ENCODE measurements at regions not wholly inside any gene's neighbourhood (a gene's known extent, or its start where the extent isn't known, plus 50 kb on each side); places are given as distances from the start of the nearest gene placed in this dataset.

GRCh38 chr14:81638656-81639280, 105.1 kb upstream of the SEL1L start:
- Mint-ChIP-seq H3K27me3 (peaks cover 7% of the 10 kb centered on the region), H3K4me1 (ENCODE audit: low read depth) (no peaks in the 10 kb centered on the region), H3K4me3 (no peak overlapping the region), H3K9me3 (no peaks in the 10 kb centered on the region), H3K36me3 (ENCODE audit: low read depth) (no peaks in the 10 kb centered on the region), H3K27ac (no peak overlapping the region)
- H3K36me3 ChIP-seq (ENCODE audit: insufficient read depth, low read length): no peaks in the 10 kb centered on the region
- H3K27ac ChIP-seq (ENCODE audit: low read depth in 1 of 2, low read length in 2 of 2): no peak overlapping the region
- no peaks in the 10 kb centered on the region for H3K9me3 ChIP-seq (ENCODE audit: control insufficient read depth in 1 of 2, insufficient read depth in 1 of 2, low read length in 2 of 2)
- ATAC-seq (ENCODE audit: poor library complexity): no peak
- no peak overlapping the region for H3K4me3 ChIP-seq (ENCODE audit: low read length)
- no peak for DNase-seq
- H3K4me1 ChIP-seq (ENCODE audit: insufficient read depth, low read length): no peaks in the 10 kb centered on the region
- no peaks in the 10 kb centered on the region for H3K27me3 ChIP-seq (ENCODE audit: control insufficient read depth in 1 of 2, insufficient read depth in 2 of 2, low read length in 2 of 2)
- intact Hi-C loops (cut with DNase I, micrococcal nuclease): no loop called here
- ChIA-PET POLR2A (no interaction called here), CTCF (no interaction called here)
- no peak for TF ChIP-seq CTCF (IDR thresholded peaks at IDR 0.05)

GRCh38 chr14:81653626-81654025, 120.0 kb upstream of the SEL1L start:
- H3K27me3 Mint-ChIP-seq: no peaks in the 10 kb centered on the region
- H3K4me1 Mint-ChIP-seq (ENCODE audit: low read depth): no peaks in the 10 kb centered on the region
- Histone ChIP-seq H3K27me3 (ENCODE audit: control insufficient read depth in 1 of 2, insufficient read depth in 2 of 2, low read length in 2 of 2) (no peaks in the 10 kb centered on the region), H3K9me3 (ENCODE audit: control insufficient read depth in 1 of 2, insufficient read depth in 1 of 2, low read length in 2 of 2) (peaks cover 0 to 7% of the 10 kb centered on the region in 2 experiments), H3K36me3 (ENCODE audit: insufficient read depth, low read length) (no peaks in the 10 kb centered on the region), H3K4me3 (ENCODE audit: low read length) (no peak overlapping the region), H3K27ac (ENCODE audit: low read depth in 1 of 2, low read length in 2 of 2) (no peak overlapping the region), H3K4me1 (ENCODE audit: insufficient read depth, low read length) (no peaks in the 10 kb centered on the region)
- no peak for ATAC-seq (ENCODE audit: poor library complexity)
- TF ChIP-seq CTCF (IDR thresholded peaks at IDR 0.05): no peak
- H3K4me3 Mint-ChIP-seq: no peak overlapping the region
- DNase-seq: no peak
- no peaks in the 10 kb centered on the region for H3K36me3 Mint-ChIP-seq (ENCODE audit: low read depth)
- POLR2A ChIA-PET: no interaction called here
- CTCF ChIA-PET: no interaction called here
- H3K27ac Mint-ChIP-seq: no peak overlapping the region
- H3K9me3 Mint-ChIP-seq: peaks cover 3% of the 10 kb centered on the region
- intact Hi-C loops (cut with DNase I, micrococcal nuclease): no loop called here

- Mint-ChIP-seq H3K4me3 (no peak overlapping the region), H3K4me1 (ENCODE audit: low read depth) (no peaks in the 10 kb centered on the region), H3K36me3 (ENCODE audit: low read depth) (no peaks in the 10 kb centered on the region), H3K27me3 (peaks cover 5% of the 10 kb centered on the region), H3K9me3 (peaks cover 3% of the 10 kb centered on the region), H3K27ac (no peak overlapping the region)
- Histone ChIP-seq H3K4me3 (ENCODE audit: low read length) (no peak overlapping the region), H3K27me3 (ENCODE audit: control insufficient read depth in 1 of 2, insufficient read depth in 2 of 2, low read length in 2 of 2) (no peaks in the 10 kb centered on the region), H3K9me3 (ENCODE audit: control insufficient read depth in 1 of 2, insufficient read depth in 1 of 2, low read length in 2 of 2) (peaks cover 0 to 7% of the 10 kb centered on the region in 2 experiments), H3K4me1 (ENCODE audit: insufficient read depth, low read length) (no peaks in the 10 kb centered on the region), H3K36me3 (ENCODE audit: insufficient read depth, low read length) (no peaks in the 10 kb centered on the region), H3K27ac (ENCODE audit: low read depth in 1 of 2, low read length in 2 of 2) (no peak overlapping the region)
- no peak for ATAC-seq (ENCODE audit: poor library complexity)
- DNase-seq: no peak
- intact Hi-C loops (cut with DNase I, micrococcal nuclease): no loop called here
- CTCF ChIA-PET: no interaction called here
- POLR2A ChIA-PET: no interaction called here
- no peak for TF ChIP-seq CTCF (IDR thresholded peaks at IDR 0.05)
These were observed 122.0 kb upstream of the SEL1L start for GRCh38 chr14:81655423-81656314.

All from CD4-positive, alpha-beta T cell (primary cell).